GM12873 (cell line): ENCODE measurements at regions not wholly inside any gene's neighbourhood (a gene's known extent, or its start where the extent isn't known, plus 50 kb on each side); places are given as distances from the start of the nearest gene placed in this dataset.
A peak's percentile ranks its signal among the peaks of the same experiment; 100 is the strongest.

Experiments used
- CTCF ChIP-seq: IDR thresholded peaks from 2 replicates; pipeline ENCODE4 v1.5.1; 2012; ENCODE audit warnings: low read depth, mild to moderate bottlenecking, moderate library complexity, low read length, control low read depth; ENCODE audit not compliant: insufficient read depth; ENCODE audit errors: missing control alignments

DNA sequence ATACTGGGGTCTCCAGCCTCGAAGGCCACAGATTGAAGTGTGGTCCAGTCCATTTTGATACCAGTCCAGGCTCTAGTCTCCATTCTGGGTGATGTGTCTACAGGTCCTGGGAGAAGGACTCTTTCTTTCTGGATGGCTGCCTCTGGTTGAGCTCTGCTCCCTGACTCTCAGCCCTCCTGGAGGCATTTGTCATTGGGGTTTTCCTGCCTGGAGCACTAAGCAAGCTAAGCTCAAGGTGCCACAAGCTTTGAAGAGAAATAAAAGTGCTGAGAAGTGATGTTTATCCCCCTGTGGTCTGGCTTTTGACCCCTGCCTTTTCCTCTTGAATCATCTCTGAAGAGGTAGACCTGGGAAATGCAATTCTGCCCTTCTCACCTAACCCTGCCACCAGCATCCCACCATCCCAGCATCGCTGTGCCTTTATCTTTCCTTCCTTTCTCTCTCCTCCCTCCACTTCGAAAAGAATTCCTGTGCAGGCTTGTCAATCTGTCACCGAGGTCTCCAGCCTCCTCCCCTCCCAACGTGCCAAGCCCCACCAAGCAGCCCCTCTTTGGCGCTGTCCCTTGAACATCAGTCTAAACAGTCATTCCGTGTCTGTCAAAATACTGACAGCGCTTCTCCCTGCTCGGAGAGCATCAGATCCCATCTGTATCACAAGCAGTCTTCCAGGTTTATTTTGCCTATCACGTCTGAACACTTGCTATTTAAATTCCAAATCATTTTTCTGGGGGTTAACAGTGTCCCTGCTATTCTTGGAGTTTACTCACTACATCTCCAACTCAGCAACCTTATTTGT lies 334.6 kb upstream of the SLC14A2 start:
- TF ChIP-seq CTCF = no peak

GRCh38 chr18:45282101-45282812 lies 333.0 kb upstream of the SLC14A2 start:
- peak; percentile 28 for TF ChIP-seq CTCF

DNA sequence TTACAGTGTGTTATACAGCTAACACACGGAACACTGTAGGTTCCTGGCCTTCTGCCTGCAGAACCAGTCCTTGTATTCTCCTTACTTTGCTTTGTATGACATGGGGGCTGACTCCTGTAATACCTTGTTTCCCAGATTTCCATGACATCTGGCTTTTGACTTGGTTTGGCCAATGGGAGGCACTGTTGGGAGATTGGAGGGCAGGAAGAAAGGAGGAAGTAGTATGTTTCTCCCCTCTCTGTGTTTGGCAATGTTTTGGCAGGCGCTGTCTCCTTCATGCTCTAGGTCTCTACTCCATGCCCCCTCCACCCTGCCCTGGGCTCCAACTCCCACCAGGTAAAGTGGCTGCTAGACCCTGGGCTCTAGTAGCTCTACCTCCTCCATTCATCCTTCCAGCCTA lies 331.1 kb upstream of the SLC14A2 start:
- TF ChIP-seq CTCF = no peak

DNA sequence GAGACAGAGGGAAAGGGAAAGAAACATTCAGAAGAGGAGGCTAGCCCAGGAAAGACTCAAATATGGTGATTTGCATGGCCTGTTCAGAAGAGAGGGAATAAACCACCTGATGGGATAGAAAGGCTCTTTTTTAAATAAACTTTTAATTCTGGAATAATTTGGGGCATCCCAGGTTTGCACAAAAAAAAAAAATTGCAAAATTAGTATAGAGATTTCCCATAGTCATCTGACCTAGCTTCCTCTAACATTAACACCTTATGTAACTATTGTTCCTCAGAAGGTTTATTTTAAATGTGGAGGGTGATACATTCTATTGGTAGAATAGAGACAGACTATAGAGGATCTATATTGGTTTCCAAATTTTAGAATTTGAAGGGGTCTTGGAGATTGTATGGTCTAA lies 330.4 kb upstream of the SLC14A2 start:
- TF ChIP-seq CTCF = no peak

DNA sequence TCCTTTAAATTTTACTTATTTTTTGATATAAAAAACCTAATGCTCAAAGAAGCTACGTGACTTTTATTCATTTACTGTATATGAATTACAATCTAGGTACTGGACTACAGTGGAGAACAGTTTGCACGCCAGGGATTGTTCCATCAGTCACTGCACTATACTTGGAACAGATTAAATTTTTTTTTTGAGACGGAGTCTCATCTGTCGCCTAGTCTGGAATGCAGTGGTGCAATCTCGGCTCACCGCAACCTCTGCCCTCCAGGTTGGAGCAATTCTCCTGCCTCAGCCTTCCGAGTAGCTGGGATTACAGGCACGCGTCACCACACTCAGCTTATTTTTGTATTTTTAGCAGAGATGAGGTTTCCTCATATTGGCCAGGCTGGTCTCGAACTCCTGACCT lies 330.0 kb upstream of the SLC14A2 start:
- TF ChIP-seq CTCF = no peak

- TF ChIP-seq CTCF = no peak
Measured at GRCh38 chr18:45286431-45286830, 328.8 kb upstream of the SLC14A2 start.

DNA sequence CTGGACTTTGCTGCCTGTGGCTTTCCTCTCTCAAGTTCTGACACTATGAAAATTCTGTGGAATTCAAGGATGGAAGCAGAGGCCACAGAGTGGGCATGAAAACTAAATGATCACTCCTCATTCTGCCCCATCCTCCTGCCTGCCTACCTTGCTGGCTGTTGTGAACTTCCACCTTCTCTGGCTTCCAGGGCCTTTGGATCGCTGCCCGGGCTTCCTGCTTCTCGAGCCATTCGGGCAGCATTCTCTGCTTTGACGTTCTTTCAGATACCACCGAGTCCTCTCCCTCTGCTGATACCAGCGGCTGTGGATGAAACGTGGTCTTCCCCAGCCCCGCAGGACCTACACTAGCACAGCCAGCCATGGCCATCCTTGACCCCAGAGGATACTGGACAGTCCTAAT lies 327.7 kb upstream of the SLC14A2 start:
- no peak for TF ChIP-seq CTCF
